HG02678 (cell line): ENCODE measurements at regions not wholly inside any gene's neighbourhood (a gene's known extent, or its start where the extent isn't known, plus 50 kb on each side); places are given as distances from the start of the nearest gene placed in this dataset.

ENCODE experiments used
- ATAC-seq: cut with Tn5 transposase; IDR thresholded peaks from one replicate; pipeline ENCODE4 v1.9.1; 2021; ENCODE audit warnings: mild to moderate bottlenecking, moderate library complexity; ENCODE audit not compliant: unreplicated experiment

- ATAC-seq, result no peak
Observed at GRCh38 chr2:62370321-62371250, 135.4 kb downstream of the TMEM17 start.

GRCh38 chr2:62369541-62370202 is 136.3 kb downstream of the TMEM17 start:
- ATAC-seq, result no peak

GRCh38 chr2:62364791-62365528 is 141.0 kb downstream of the TMEM17 start:
- ATAC-seq, result no peak

- peak; percentile 75 for ATAC-seq
Observed at GRCh38 chr2:62363166-62363565, 142.8 kb downstream of the TMEM17 start.

- peak; percentile 23 for ATAC-seq
Observed at GRCh38 chr2:62362561-62362960, 143.4 kb downstream of the TMEM17 start.

GRCh38 chr2:62361964-62362363 is 144.0 kb downstream of the TMEM17 start:
- ATAC-seq, result no peak

DNA sequence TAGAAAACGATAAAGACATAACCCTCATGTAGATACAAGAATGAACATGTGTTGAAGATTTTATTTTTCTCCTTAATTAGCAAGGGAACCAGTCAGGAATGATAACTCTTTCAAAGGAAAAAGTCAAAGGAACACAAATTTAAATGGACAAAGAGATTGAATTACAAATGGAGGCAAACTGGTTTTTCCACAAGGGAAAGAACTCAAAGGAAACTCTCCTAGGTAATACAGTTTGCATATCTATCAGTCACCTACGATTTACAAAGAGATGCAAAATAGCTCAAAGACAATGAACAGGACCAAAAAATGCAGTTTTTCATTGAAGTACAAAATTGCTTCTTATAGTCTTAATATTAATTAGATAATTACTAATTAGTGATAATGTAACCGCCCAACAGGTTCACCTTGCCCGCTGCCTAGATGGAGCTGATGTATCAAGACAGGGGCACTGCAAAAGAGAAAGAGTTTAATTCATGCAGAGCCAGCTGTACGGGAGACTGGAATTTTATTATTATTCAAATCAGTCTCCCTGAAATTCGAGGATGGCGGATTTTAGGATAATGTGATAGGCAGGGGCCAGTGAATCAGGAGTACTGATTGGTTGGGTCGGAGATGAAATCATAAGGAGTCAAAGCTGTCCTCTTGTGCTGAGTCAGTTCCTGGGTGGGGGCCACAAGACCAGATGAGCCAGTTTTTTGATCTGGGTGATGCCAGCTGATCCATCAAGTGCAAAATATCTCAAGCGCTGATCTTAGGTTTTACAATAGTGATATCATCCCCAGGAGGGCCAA is 151.0 kb downstream of the TMEM17 start:
- ATAC-seq, result no peak

- no peak for ATAC-seq
Observed at GRCh38 chr2:62352031-62352430, 154.0 kb downstream of the TMEM17 start.

- ATAC-seq, result no peak
Observed at GRCh38 chr2:62349788-62350187, 153.9 kb downstream of the B3GNT2 start.

DNA sequence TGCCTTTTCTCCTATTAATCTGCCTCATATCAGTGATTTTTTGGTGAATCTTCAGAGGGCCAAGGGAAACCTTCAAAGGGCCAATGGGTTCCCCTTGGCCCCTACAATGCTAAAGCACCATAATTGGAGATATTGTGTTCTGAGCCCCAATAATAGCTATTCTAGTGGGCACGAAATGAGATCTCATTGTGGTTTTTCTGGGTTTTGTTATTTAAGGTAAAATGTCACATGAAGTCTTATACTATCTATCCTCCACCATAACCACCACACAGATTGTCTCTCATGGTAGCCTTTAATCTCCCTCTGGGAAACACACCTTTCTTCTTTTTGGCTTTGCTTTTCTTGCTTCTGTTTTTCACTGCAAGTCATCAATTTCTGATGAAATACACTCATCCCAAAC is 152.8 kb downstream of the B3GNT2 start:
- ATAC-seq, result no peak

DNA sequence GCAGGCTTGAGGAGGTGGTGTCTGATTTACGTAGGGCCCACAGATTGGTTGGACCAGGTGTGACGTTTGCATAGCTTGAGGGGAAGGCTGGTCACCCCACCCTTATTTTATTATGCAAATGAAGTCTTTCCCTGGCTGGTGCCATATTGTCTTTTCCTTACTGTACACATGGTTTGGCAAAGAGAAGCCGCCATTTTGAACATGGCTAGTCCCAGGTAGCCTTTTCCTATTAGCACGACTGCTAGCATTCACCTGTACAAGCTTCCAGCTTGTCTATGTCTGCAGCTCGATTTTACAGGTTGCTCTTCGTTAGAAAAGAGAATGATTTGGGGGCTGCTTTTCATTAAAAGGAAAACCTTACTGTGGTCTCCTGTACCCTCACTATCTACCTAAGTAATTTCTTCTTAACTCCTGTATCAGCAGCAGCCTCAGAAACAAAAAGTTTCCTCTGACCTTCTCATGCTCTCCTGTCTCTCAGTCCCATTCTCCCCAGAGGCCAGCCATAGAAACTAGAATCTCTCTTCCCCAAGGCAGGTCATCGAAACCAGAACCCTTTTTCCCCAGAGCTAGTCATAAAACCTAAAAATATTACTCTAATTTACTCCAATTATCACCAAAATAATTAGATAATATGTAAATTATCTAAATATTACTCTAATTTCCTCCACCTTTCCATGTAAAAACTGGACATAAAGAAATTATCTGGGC is 151.8 kb downstream of the B3GNT2 start:
- ATAC-seq, result no peak

DNA sequence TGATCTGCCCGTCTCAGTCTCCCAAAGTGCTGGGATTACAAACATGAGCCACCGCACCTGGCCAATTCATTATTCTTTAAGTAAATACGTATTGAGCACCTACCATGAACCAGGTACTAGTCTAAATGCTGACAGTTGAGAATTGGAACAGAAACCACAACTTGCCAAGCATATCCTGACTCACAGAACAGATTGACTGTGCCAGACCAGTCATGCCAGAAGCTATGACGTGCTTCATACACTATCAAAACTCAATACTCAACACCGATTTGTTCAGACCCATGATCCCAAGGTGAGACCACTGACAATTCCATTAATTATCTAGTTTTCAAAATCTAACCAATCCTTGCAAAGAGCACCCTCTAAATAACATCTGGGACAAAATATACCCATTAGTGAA is 148.6 kb downstream of the B3GNT2 start:
- ATAC-seq, result peak; percentile 66

DNA sequence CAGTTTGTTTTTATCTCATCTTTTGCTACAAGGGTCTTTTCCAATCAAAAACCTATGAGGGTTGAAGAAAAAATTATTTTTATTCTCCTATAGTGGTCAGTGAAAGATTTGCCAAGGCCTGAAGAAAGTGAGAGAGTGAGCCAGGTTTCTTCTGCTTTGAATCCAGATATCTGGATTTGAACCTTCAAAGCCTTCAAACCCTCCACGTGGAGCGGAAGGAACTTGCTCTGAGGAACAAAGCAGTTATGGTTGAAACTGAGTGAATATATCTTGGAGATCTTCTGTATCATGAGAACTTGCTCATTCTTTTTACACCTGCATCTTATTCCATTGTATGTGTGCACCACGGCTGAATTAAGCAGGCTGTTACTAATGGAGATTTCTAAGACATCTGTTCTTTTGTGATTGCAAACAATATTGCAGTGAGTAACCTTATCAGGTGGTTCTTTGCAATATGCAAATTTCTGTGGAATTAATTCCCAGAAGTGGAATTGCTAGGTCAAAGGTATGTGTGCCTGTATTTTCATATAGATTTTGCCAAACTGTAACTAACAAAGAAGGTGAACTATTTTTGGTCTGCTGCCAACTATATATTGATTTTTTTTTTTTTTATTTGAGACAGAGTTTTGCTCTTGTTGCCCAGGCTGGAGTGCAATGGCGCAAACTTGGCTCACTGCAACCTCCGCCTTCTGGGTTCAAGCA is 147.9 kb downstream of the B3GNT2 start:
- no peak for ATAC-seq

DNA sequence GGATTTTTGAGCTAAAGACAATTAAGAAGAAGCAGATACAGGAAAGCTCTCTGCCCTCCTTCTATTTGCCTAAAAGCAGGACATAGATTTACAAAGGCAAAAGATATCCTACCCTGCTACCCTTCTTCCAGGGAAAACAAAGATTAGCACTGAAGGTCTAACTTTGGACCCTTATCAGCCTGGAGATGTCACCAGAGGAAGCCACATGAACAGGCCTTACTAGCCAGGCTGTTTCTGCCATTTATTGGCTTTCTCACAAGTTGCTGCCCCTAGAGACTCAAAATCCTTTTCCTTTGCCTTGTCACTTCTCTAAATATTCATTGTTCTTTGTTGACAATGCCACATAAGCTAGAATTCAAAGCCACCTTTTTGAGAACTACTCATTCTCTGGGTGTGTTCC is 147.3 kb downstream of the B3GNT2 start:
- no peak for ATAC-seq

GRCh38 chr2:62340994-62341484 is 145.1 kb downstream of the B3GNT2 start:
- peak; percentile 72 for ATAC-seq

- ATAC-seq, result no peak
Observed at GRCh38 chr2:62339837-62340236, 143.9 kb downstream of the B3GNT2 start.

DNA sequence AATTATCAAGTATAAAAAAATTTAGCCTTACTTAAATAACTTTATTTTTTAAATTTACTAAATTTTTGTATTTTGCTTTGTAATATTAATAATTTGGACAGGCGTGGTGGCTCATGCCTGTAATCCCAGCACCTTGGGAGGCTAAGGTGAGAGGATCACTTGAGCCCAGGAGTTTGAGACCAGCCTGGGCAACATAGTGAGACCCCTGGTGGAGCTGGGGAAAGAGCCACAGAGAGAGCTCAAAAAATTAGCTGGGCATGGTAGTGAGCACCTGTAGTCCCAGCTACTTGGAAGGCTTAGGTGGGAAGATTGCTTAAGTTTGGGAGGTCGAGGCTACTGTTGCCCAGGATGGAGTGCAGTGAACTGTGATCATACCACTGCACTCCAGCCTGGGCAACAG is 143.5 kb downstream of the B3GNT2 start:
- no peak for ATAC-seq

- no peak for ATAC-seq
Observed at GRCh38 chr2:62338111-62338510, 142.2 kb downstream of the B3GNT2 start.

DNA sequence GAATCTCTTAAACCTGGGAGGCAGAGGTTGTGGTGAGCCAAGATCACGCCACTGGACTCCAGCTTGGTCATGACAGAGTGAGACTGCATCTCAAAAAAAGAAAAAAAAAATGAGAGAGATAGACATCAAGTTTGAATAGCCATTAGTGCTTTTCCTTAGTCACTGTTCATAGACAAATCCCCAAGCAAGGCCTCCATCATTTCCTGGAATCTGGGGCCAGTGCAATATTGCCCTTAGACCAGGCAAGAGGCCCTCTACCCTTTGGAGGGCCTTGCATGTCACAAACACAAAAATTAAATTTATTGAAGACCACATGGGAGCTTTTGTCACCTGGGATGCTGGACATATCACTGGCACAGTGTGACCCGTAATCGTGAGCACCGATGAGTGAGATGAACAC is 141.5 kb downstream of the B3GNT2 start:
- ATAC-seq, result no peak
